Fibroblast of pulmonary artery (primary cell): ENCODE measurements at regions not wholly inside any gene's neighbourhood (a gene's known extent, or its start where the extent isn't known, plus 50 kb on each side); places are given as distances from the start of the nearest gene placed in this dataset.

Experiments used
- DNase-seq: peaks from one replicate; pipeline ENCODE4 v3.0.0-alpha.2; 2010; ENCODE audit warnings: low read depth
- H3K4me3 ChIP-seq: replicated peaks from 2 replicates; pipeline ENCODE4 v1.5.1; 2011; ENCODE audit warnings: low read depth, mild to moderate bottlenecking, control low read depth, low read length, moderate library complexity
- TF ChIP-seq, protein P1 (sequence below): IDR thresholded peaks from 2 replicates; pipeline ENCODE4 v1.5.1; 2011; ENCODE audit warnings: mild to moderate bottlenecking, control low read depth, low read length, inconsistent platforms; ENCODE audit errors: missing control alignments

- TF ChIP-seq, protein P1, sequence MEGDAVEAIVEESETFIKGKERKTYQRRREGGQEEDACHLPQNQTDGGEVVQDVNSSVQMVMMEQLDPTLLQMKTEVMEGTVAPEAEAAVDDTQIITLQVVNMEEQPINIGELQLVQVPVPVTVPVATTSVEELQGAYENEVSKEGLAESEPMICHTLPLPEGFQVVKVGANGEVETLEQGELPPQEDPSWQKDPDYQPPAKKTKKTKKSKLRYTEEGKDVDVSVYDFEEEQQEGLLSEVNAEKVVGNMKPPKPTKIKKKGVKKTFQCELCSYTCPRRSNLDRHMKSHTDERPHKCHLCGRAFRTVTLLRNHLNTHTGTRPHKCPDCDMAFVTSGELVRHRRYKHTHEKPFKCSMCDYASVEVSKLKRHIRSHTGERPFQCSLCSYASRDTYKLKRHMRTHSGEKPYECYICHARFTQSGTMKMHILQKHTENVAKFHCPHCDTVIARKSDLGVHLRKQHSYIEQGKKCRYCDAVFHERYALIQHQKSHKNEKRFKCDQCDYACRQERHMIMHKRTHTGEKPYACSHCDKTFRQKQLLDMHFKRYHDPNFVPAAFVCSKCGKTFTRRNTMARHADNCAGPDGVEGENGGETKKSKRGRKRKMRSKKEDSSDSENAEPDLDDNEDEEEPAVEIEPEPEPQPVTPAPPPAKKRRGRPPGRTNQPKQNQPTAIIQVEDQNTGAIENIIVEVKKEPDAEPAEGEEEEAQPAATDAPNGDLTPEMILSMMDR, result no peak
- H3K4me3 ChIP-seq, result no peak overlapping the region
- DNase-seq, result no peak
Observed at GRCh38 chr5:179497636-179498340, 52.6 kb upstream of the RUFY1 start.

DNA sequence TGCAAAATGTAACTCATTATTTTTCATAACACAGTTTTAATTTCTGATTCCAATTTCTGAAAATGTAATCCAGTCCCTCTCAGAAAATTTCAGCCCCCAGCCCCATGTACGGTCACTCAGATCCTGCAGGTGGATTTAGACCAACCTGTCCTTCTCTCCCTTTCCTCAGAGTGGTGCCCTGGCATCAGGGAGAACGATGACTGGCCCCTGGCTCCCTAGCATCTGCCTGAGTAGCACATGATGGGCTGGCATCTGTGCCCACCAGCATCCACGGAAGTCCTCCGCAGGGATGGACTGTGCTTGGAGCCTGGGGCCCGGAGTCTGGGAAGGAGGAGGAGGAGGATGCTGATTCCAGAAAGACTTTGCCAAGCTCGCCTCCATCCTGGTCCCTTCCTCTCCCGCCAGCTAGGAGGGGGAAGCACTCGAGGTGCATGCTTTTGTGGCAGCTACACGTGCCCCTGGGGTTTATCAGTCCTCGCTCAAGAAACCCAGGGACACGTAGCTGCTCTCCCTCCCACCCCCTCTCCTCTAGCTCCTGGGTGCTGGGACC is 54.4 kb upstream of the RUFY1 start:
- DNase-seq, result no peak
- TF ChIP-seq, protein P1, result no peak
- H3K4me3 ChIP-seq, result no peak overlapping the region

GRCh38 chr5:179494774-179495526 is 55.4 kb upstream of the RUFY1 start:
- no peak for DNase-seq
- no peak overlapping the region for H3K4me3 ChIP-seq
- TF ChIP-seq, protein P1, result no peak

GRCh38 chr5:179488975-179489374 is 61.4 kb upstream of the RUFY1 start:
- H3K4me3 ChIP-seq, result no peak overlapping the region
- TF ChIP-seq, protein P1, result no peak
- DNase-seq, result peak; percentile 7

GRCh38 chr5:179488491-179488890 is 61.9 kb upstream of the RUFY1 start:
- TF ChIP-seq, protein P1, result no peak
- H3K4me3 ChIP-seq, result no peak overlapping the region
- peak; percentile 25 for DNase-seq

- TF ChIP-seq, protein P1, result no peak
- DNase-seq, result no peak
- H3K4me3 ChIP-seq, result no peak overlapping the region
Observed at GRCh38 chr5:179487145-179487544, 63.2 kb upstream of the RUFY1 start.
